GM20000 (cell line): ENCODE measurements at regions not wholly inside any gene's neighbourhood (a gene's known extent, or its start where the extent isn't known, plus 50 kb on each side); places are given as distances from the start of the nearest gene placed in this dataset.

Source experiments
- DNase-seq: peaks from one replicate; pipeline ENCODE4 v3.0.0; 2012; ENCODE audit warnings: low spot score
- CTCF ChIP-seq: IDR thresholded peaks from 2 replicates; pipeline ENCODE4 v1.5.1; 2012; ENCODE audit warnings: mild to moderate bottlenecking, control low read depth; ENCODE audit errors: extremely low read depth, missing control alignments

GRCh38 chr12:76265424-76266180, 82.6 kb downstream of the BBS10 start:
- DNase-seq: no peak
- no peak for TF ChIP-seq CTCF

GRCh38 chr12:76264611-76265012, 83.6 kb downstream of the BBS10 start:
- TF ChIP-seq CTCF: no peak
- DNase-seq: no peak

- TF ChIP-seq CTCF: no peak
- DNase-seq: no peak
Observed at GRCh38 chr12:76263696-76264095, 84.5 kb downstream of the BBS10 start.

GRCh38 chr12:76260390-76260748, 87.8 kb downstream of the BBS10 start:
- TF ChIP-seq CTCF: no peak
- DNase-seq: no peak

- no peak for TF ChIP-seq CTCF
- DNase-seq: no peak
Observed at GRCh38 chr12:76259660-76260389, 88.4 kb downstream of the BBS10 start.

GRCh38 chr12:76259106-76259505, 89.1 kb downstream of the BBS10 start:
- TF ChIP-seq CTCF: no peak
- DNase-seq: no peak

- TF ChIP-seq CTCF: no peak
- no peak for DNase-seq
Observed at GRCh38 chr12:76256904-76257303, 91.3 kb downstream of the BBS10 start.
